GM12878 (cell line): ENCODE measurements at regions not wholly inside any gene's neighbourhood (a gene's known extent, or its start where the extent isn't known, plus 50 kb on each side); places are given as distances from the start of the nearest gene placed in this dataset.

Source experiments
- ATAC-seq: fragments of 200-7000 bp; cut with Tn5 transposase; 3 replicates; pipeline ENCODE4 v1.9.1; 2020; ENCODE audit warnings: mild to moderate bottlenecking, moderate library complexity
- BruUV-seq: library from RNA; stranded (reverse); fragments of 400-500 nt; replicated peaks from 2 replicates; lab custom pipeline; 2021; lab: Mats Ljungman, UMichigan
- CTCF ChIA-PET: fragments of 300-600 bp; sonication (Branson Sonifier 250); formaldehyde crosslinking; extraction: SDS; loops from one replicate; lab custom pipeline; 2021; ENCODE audit warnings: inconsistent platforms; lab: Yijun Ruan, JAX
- POLR2A ChIA-PET: fragments of 350-600 bp; formaldehyde crosslinking; extraction: SDS; loops from one replicate; lab custom pipeline; 2021; ENCODE audit warnings: inconsistent platforms; lab: Charles Lee
- RAD21 ChIA-PET: fragments of 300-600 bp; sonication (Branson Sonifier 250); formaldehyde crosslinking; loops from one replicate; lab custom pipeline; 2023; ENCODE audit warnings: antibody characterized with exemption; ENCODE audit not compliant: unreplicated experiment; lab: Charles Lee
- SMC1A ChIA-PET: fragments of 300-600 bp; sonication (Branson Sonifier 250); formaldehyde crosslinking; loops from one replicate; lab custom pipeline; 2023; ENCODE audit not compliant: unreplicated experiment, uncharacterized antibody; lab: Charles Lee
- DNase-seq: peaks from one replicate; pipeline ENCODE4 v3.0.0-alpha.2; 2011; ENCODE audit warnings: low read depth, low spot score
- FAIRE-seq: peaks from 3 replicates; lab custom pipeline; 2011; peaks lifted over from hg19 to GRCh38; lab: Jason Lieb, UNC
- H2AFZ ChIP-seq: 2 replicates; pipeline ENCODE4 v1.6.0; 2011; ENCODE audit warnings: low read depth, low read length, control low read depth; ENCODE audit not compliant: control insufficient read depth
- H3K27ac ChIP-seq: 2 replicates; pipeline ENCODE4 v1.5.1; 2011; ENCODE audit warnings: control low read depth; ENCODE audit not compliant: control insufficient read depth, insufficient read depth
- H3K27me3 ChIP-seq, 2 experiments: replicated peaks in 1 of 2; 2 replicates each; pipeline versions ENCODE4 v1.6.0 to v1.6.1; 2011; ENCODE audit warnings: low read length in 1 of 2; ENCODE audit not compliant: control insufficient read depth in 2 of 2, insufficient read depth in 2 of 2
- H3K36me3 ChIP-seq, 2 experiments: 2 replicates each; pipeline ENCODE4 v1.5.1; 2011; ENCODE audit warnings: low read length in 1 of 2; ENCODE audit not compliant: control insufficient read depth in 2 of 2, insufficient read depth in 2 of 2
- H3K4me1 ChIP-seq: 2 replicates; pipeline ENCODE4 v1.6.1; 2011; ENCODE audit warnings: mild to moderate bottlenecking, low read length, moderate library complexity, mixed read lengths; ENCODE audit not compliant: control insufficient read depth, insufficient read depth
- H3K4me2 ChIP-seq: 2 replicates; pipeline ENCODE4 v1.6.0; 2011; ENCODE audit warnings: control low read depth; ENCODE audit not compliant: control insufficient read depth, insufficient read depth
- H3K4me3 ChIP-seq: fragments of 200-600 bp; sonication (generic); 2 replicates; pipeline ENCODE4 v1.5.1; 2016
- H3K79me2 ChIP-seq: 2 replicates; pipeline ENCODE4 v1.6.0; 2011; ENCODE audit warnings: low read length; ENCODE audit not compliant: control insufficient read depth, insufficient read depth
- H3K9ac ChIP-seq: 2 replicates; pipeline ENCODE4 v1.8.0; 2011; ENCODE audit warnings: low read length, control low read depth, mixed read lengths; ENCODE audit not compliant: control insufficient read depth, insufficient read depth
- H3K9me3 ChIP-seq: replicated peaks from 3 replicates; pipeline ENCODE4 v1.5.1; 2011; ENCODE audit warnings: mild to moderate bottlenecking, low read length; ENCODE audit not compliant: control insufficient read depth, insufficient read depth
- H4K20me1 ChIP-seq: 2 replicates; pipeline ENCODE4 v1.6.0; 2011; ENCODE audit not compliant: control insufficient read depth, insufficient read depth
- ASH2L ChIP-seq: fragments of 300-600, 200-600 bp; sonication (generic); IDR thresholded peaks from 2 replicates; pipeline ENCODE4 v1.6.1; 2017; ENCODE audit warnings: low read depth, mild to moderate bottlenecking, borderline replicate concordance
- ATF7 ChIP-seq: fragments of 450-650 bp; IDR thresholded peaks from 2 replicates; pipeline ENCODE4 v1.6.1; 2016; ENCODE audit warnings: low read depth, mild to moderate bottlenecking
- BCLAF1 ChIP-seq: fragments of 450-650 bp; IDR thresholded peaks from 2 replicates; pipeline ENCODE4 v1.6.1; 2017; ENCODE audit warnings: antibody characterized with exemption, mild to moderate bottlenecking, moderate library complexity
- CBFB ChIP-seq: IDR thresholded peaks from 2 replicates; pipeline ENCODE4 v1.6.1; 2016; ENCODE audit warnings: antibody characterized with exemption, low read depth
- CEBPB ChIP-seq, 2 experiments: fragments of 150-350 bp in 1 of 2; IDR thresholded peaks; 2 replicates each; pipeline ENCODE4 v1.6.1; 2012 to 2014; ENCODE audit warnings: low read depth in 2 of 2, low read length in 2 of 2, borderline replicate concordance in 1 of 2, inconsistent platforms in 1 of 2
- HCFC1 ChIP-seq: fragments of 150-350 bp; IDR thresholded peaks from 2 replicates; pipeline ENCODE4 v1.6.1; 2014; ENCODE audit warnings: low read length
- KDM1A ChIP-seq: fragments of 200-600 bp; sonication (generic); IDR thresholded peaks from 2 replicates; pipeline ENCODE4 v1.6.1; 2016; ENCODE audit warnings: borderline replicate concordance
- KLF5 ChIP-seq: fragments of 450-650 bp; IDR thresholded peaks from 2 replicates; pipeline ENCODE4 v1.6.1; 2014; ENCODE audit warnings: mild to moderate bottlenecking; ENCODE audit not compliant: partially characterized antibody
- MXI1 ChIP-seq: fragments of 150-350 bp; IDR thresholded peaks from 2 replicates; pipeline ENCODE4 v1.6.1; 2011; ENCODE audit warnings: low read depth, mild to moderate bottlenecking, inconsistent platforms, low read length, improper control_type of control experiment
- NFIC ChIP-seq: IDR thresholded peaks from 2 replicates; pipeline ENCODE4 v1.6.1; 2012; ENCODE audit warnings: low read depth, mild to moderate bottlenecking, inconsistent platforms, low read length, moderate library complexity
- NFXL1 ChIP-seq: fragments of 450-650 bp; IDR thresholded peaks from 2 replicates; pipeline ENCODE4 v1.6.1; 2017; ENCODE audit warnings: antibody characterized with exemption, mild to moderate bottlenecking, borderline replicate concordance
- NKRF ChIP-seq: fragments of 450-650 bp; conservative IDR thresholded peaks from 2 replicates; pipeline ENCODE4 v1.6.1; 2017; ENCODE audit warnings: mild to moderate bottlenecking, moderate library complexity
- POLR2A ChIP-seq: IDR thresholded peaks from 2 replicates; pipeline ENCODE4 v1.6.1; 2011; ENCODE audit warnings: low read depth, mild to moderate bottlenecking, low read length
- SKIL ChIP-seq: fragments of 450-650 bp; IDR thresholded peaks from 2 replicates; pipeline ENCODE4 v1.6.1; 2017; ENCODE audit warnings: mild to moderate bottlenecking, low read depth, inconsistent platforms; ENCODE audit not compliant: poor library complexity, severe bottlenecking
- SREBF1 ChIP-seq: IDR thresholded peaks from 2 replicates; pipeline ENCODE4 v1.6.1; 2012; ENCODE audit warnings: mild to moderate bottlenecking, low read length
- SRF ChIP-seq, 2 experiments: IDR thresholded peaks; 2 replicates each; pipeline ENCODE4 v1.6.1; 2011; ENCODE audit warnings: low read depth in 2 of 2, low read length in 2 of 2, mild to moderate bottlenecking in 1 of 2, moderate library complexity in 1 of 2
- TCF3 ChIP-seq: IDR thresholded peaks from 2 replicates; pipeline ENCODE4 v1.6.1; 2012; ENCODE audit warnings: low read depth, mild to moderate bottlenecking, low read length, borderline replicate concordance; ENCODE audit not compliant: insufficient read depth
- ZBED1 ChIP-seq: IDR thresholded peaks from 2 replicates; pipeline ENCODE4 v1.6.1; 2016; ENCODE audit warnings: borderline replicate concordance
- WGBS: methylation state at CpG from one replicate; pipeline ENCODE4 v1.1.6; 2016; ENCODE audit warnings: low lambda C conversion rate; ENCODE audit not compliant: insufficient replicate concordance, insufficient coverage; ENCODE audit errors: missing lambda C conversion rate; 5-methylcytosine and 5-hydroxymethylcytosine counted together
- in situ Hi-C: fragments of 300-500 bp; cut with MboI; formaldehyde crosslinking; loops from 9 replicates; pipeline ENCODE4 v1.14.3; 2018; ENCODE audit warnings: mixed read lengths
- intact Hi-C: fragments of 100-400 bp; cut with micrococcal nuclease; formaldehyde crosslinking; loops from one replicate; pipeline ENCODE4 v1.14.2; 2022; ENCODE audit not compliant: unreplicated experiment

GRCh38 chr3:40828741-40829415, 304.1 kb downstream of the ZNF621 start:
- WGBS: 6% methylated on average over 3 of the region's 3 CpGs
- ATAC-seq (no peak), DNase-seq (no peak), FAIRE-seq (no peak)
- Histone ChIP-seq H3K9me3 (no peaks in the 10 kb centered on the region), H3K27me3 (no peaks in the 10 kb centered on the region), H3K79me2 (no peaks in the 10 kb centered on the region), H3K27ac (no peak overlapping the region), H3K9ac (no peak overlapping the region), H3K4me2 (no peak overlapping the region), H3K4me3 (no peak overlapping the region), H3K4me1 (no peaks in the 10 kb centered on the region), H3K36me3 (no peaks in the 10 kb centered on the region), H2AFZ (no peak overlapping the region), H4K20me1 (no peaks in the 10 kb centered on the region)
- in situ Hi-C loops: no loop called here
- ChIA-PET POLR2A (no interaction called here), RAD21 (no interaction called here), SMC1A (no interaction called here), CTCF (interaction anchor here (0.6 kb wide), 1 partner anchor 729 kb away, joined by 3 read pairs; no protein-coding TSS in a partner anchor)
- intact Hi-C loops: no loop called here
- no peak for TF ChIP-seq ATF7
- TF ChIP-seq NFXL1: no peak
- no peak for TF ChIP-seq CBFB
- TF ChIP-seq TCF3: no peak
- TF ChIP-seq MXI1: no peak
- TF ChIP-seq SRF (IDR thresholded peaks at IDR 0.05; ENCODE audit: low read depth in 2 of 2, low read length in 2 of 2): no peak
- no peak for TF ChIP-seq CEBPB (IDR thresholded peaks at IDR 0.05; ENCODE audit: borderline replicate concordance in 1 of 2, low read depth in 2 of 2, low read length in 2 of 2)
- no peak for TF ChIP-seq SREBF1
- TF ChIP-seq BCLAF1: no peak
- no peak for TF ChIP-seq SKIL
- TF ChIP-seq KLF5: no peak
- TF ChIP-seq NKRF: no peak
- TF ChIP-seq POLR2A: no peak
- TF ChIP-seq ASH2L: no peak
- no peak for TF ChIP-seq HCFC1
- no peak for TF ChIP-seq KDM1A
- TF ChIP-seq NFIC: no peak
- TF ChIP-seq ZBED1: no peak
- BruUV-seq: no TSS peak
